Ramos (cell line): ENCODE measurements at regions not wholly inside any gene's neighbourhood (a gene's known extent, or its start where the extent isn't known, plus 50 kb on each side); places are given as distances from the start of the nearest gene placed in this dataset.
"Not testable (repeated sequence)": the region's sequence is repeated elsewhere in the genome, so short reads cannot be mapped to it uniquely, and the experiment has no call there.

ENCODE experiments used
- in situ Hi-C: fragments of 300-500 bp; cut with MboI; formaldehyde crosslinking; loops from one replicate; pipeline ENCODE4 v1.14.3; 2022; ENCODE audit warnings: low sequenced_read_pairs; ENCODE audit not compliant: unreplicated experiment

DNA sequence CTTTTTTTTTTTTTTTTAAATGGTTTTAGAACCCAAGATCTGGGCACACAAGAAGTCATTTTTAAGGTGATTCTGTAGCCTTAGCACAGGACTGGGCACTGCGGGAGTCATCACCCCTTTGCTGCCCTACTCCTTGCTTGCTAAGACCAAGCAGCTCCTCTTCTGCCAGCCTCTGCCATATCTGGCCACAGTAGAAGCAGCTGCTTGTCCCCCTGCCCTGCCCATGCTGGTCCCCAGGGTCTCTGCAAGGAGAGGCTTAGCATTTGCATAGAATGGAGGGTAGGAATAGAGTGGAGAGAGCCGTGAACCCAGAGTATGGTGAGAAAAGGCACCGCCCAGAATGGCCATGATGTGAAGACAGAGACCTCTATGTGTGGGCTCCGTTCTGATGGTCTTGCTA lies 109.3 kb downstream of the ADRA2C start:
- in situ Hi-C loops, result no loop called here

DNA sequence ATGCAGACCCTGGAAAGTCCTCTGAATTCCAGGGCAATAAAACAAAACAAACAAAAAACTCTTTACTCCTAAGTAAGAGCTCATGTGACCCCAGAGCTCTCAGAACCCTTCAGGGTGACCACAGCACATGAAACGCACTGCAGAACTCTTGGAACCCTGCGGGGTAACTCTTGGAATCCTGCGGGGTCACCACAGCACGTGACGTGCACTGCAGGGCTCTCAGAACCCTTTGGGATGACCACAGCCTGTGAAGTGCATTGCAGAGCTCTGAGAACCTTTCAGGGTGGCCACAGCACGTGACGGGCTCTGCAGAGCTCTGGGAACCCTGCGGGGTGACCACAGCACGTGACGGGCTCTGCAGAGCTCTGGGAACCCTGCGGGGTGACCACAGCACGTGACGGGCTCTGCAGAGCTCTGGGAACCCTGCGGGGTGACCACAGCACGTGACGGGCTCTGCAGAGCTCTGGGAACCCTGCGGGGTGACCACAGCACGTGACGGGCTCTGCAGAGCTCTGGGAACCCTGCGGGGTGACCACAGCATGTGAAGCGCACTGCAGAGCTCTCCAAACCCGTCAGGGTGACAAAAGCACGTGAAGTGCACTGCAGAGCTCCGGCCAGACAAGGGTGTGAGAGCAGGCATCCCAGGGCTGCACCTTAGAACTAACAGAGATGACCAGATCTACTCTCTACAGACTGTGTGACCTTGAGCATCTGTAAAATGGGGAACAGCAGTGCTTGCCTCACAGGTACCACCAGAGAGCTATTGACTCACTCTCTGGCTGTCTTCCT lies 110.1 kb downstream of the ADRA2C start:
- in situ Hi-C loops, result not testable (repeated sequence)

DNA sequence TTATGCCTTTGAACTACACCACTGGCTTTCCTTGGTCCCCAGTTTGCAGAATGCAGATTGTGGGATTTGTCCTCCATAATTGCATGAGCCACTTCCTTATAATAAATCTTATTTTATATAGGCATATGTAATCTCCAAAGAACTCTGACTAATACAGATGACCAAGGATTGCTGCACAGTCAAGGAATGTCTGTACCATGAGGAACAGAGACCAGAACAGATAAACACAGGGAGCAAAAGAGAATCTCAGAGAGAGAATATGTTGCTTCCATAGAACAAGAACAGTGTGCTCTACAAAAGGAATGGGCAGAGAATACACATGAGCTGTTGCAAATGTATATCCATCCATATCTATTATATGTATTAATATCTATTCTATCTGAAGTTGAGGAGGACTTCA lies 111.1 kb downstream of the ADRA2C start:
- in situ Hi-C loops, result no loop called here

DNA sequence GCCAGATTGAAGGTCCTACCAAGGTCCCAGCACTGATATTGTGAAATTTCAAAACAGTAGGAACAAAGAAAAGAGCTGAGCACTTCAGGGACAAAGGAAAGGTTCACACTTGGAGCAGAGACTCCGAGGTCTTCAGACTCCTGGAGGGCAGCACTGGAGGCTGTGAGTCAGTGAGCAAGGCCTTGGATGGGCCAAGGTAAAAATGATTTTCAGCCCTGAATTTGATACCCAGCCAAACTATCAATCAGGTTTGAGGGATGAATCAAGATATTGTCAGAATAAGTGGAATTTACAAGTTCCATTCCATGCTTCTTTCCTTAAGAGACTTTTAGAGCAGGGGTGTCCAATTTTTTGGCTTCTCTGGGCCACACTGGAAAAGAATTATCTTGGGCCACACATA lies 111.7 kb downstream of the ADRA2C start:
- in situ Hi-C loops, result no loop called here

DNA sequence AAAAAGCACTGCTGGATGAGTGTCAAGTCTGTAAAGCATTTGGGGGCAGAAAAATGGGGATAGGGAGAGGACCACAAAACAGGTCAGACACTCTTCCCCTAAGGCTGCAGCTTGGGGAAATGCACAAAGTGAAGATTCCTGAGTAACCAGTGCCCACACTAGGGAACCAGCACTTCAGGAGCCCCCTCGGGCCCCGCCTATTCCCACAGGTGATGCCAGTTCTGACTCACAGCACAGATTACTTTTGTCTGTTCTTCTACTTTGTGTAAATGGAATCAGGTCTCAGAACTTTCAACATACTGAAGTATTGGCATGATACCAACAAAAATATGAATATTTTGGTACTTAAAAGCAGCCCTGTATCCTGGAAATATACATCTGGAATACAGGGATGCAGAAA lies 112.5 kb downstream of the ADRA2C start:
- in situ Hi-C loops, result no loop called here

DNA sequence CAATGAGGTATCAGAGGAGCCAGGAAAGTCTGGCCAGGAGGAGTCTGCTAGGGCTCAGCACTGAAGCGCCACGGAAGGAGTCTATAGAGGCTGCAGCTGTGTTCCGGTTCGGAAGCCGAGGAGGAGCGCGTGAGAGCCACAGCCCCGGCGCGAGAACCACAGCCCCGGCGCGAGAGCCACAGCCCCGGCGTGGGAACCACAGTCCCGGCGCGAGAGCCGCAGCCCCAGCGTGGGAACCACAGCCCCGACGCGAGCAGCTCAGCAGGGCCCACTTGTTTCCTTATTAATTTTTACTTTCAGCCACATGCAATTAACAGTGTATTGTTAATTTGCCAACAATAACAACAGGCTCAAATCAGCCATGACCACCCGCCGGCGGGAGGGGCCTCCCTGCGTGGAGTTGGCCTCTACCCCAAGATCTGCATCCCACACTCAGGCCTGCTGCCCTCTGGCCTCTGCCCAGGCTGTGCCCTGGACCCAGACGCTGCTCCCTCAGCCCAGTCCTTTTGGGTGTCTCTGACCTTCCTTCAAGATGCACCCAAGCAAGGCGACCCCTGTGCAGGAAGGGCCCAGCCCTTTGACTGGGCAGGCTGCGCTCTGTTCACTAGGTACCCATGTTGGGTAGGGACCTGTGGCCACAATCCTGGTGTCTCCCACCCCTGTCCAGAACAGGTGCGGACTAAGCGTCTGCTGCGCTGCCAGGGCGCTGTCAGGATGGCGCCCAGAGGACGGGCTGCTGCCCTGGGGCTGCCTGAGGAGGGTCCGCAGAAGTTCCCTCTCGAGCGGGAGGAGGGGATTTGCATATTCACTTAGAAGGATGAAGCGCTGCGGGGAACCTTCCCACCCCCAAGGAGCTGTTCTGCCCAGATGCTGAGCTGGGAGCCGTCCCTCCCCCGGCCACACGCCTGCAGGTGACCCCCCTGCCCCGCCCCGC lies 113.8 kb downstream of the ADRA2C start:
- in situ Hi-C loops, result no loop called here

DNA sequence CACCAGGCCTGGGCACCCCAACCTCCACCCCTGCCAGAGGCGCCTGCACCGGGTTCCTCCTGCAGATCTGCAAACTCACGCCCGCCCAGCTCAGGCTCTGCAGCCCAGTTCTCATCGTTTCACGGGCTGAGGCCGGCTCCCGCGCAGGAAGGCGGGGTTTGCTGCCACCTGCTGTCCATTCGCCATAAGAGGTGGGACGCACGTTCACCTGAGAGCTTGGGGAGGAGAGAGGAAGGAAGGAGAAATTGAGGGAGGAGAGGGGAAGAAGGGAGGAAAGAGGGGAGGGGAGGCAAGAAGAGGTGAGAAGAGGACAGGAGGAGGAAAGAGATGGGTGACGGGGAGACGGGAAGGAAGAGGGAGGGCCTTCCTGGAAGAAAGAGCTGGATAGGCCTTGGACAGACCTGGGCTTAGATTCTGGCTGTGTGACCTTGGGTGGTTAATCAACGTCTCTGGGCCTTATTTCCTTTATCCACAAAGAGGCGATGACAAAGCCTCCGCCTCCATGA lies 114.5 kb downstream of the ADRA2C start:
- in situ Hi-C loops, result no loop called here

DNA sequence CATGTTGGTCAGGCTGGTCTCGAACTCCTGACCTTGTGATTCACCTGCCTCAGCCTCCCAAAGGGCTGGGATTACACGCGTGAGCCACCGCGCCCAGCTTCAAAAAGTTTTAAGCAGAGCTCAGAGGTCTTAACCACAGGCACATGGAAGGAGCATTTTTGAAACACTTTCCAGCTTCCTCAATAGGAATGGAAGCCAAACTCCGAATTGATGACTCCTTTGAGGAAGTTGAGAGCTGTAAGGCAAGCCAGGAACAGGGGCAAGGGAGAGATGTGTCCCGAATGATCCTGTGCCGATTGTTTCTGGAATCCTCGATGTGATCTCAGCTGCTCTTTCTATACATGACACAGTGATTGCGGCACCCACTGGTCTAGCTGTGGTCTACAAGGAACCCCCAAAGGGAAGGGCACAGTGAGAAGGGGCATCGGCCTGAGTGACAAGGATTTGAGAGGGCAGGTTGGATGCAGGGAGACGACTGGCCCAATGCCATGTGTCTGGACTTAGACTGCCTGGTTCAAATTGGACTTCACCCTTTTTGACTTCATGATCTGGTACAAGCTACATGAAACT lies 116.2 kb downstream of the ADRA2C start:
- in situ Hi-C loops, result not testable (repeated sequence)

DNA sequence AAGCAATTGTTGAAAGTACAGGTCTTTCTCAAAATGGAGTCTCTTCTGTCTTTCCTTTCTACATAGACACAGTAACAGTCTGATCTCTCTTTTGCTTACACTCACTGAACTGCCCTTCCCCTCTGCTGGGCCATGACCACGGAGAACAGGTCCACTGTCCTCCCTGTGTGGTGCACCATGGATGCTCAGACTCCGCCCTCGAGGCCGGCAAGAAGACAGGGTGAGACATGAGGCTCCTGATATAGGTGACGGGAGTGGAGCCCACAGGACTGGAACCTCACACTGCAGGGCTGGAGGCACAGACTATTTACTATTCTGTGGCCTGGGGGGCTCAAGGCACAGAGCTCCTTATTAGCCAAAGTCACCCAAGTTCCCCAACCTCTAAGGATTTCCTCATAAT lies 118.1 kb downstream of the ADRA2C start:
- in situ Hi-C loops, result not testable (repeated sequence)

DNA sequence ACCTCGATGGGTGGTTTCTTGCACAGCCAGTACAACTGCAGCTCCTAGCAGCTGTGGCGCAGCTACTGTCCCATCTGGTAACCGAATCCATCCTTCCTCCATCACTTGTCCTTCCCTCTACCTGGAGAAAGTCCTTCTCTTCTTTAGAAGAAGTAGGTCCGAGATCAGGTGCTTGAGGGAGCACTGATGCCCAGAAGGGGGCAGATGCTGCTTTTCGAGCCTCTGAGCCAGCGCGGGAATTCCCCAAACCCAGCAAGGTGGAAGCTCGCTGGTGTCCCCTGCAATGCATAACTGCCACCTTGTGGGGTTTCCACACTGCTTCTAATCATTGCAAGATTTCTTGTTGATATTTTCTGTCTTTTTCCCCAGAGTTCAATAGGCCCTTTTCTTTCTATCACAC lies 127.4 kb downstream of the ADRA2C start:
- in situ Hi-C loops, result not testable (repeated sequence)

DNA sequence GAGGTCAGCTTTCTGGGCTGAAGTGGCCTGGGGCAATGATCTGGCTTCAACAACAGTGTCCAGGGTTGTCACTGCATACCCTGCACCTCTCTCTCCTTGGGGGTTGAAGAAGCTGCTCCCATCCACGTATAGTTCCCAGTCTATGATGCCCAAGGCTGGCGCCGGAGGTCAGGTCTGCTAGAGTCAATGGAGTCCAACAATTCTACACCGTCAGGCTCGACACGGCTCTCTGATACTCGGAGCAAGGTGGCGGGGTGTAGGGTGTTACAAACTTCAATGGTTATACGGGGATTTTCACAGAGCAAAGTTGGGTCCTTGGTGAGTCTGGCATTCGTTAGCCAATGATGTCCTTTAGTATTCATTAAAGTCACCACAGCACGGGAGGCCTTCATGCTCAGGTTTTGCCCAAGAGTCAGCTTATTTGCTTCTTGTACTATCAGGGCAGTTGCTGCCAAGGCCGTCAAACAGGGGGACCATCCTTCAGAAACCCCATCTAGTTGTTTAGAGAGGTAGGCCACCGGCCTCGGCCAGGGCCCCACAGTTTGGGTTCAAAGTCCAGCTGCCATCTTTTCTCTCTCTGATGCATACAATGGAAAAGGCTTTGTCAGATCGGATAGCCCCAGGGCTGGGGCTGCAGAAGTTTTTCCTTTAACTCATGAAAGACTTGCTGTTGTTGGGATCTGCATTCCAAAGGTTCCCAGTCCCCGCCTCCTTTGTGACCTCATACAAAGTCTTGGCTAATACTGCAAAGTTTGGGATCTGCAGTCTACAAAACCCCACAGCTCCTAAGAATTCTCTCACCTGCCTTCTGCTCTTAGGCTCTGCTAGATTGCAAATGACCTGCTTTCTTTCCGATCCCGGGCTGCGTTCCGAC lies 128.1 kb downstream of the ADRA2C start:
- in situ Hi-C loops, result not testable (repeated sequence)

DNA sequence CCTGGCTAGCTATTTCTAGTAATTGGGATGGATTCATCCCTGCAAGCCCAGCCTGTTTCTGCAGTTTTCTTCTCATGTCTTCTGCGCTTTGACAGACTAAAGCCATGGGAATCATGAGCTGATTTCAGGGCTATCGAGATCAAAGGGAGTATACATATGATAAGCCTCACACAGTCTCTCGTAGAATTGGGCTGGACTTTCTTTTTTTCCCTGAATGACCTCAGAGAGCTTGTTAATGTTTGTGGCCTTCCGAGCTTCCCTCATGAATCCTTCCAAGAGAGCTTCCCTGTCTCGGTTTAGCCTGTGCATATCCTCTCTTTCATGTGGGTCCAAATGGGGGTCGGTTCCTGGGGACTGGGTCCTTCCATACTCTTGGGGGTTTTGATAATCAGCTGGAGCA lies 130.3 kb downstream of the ADRA2C start:
- in situ Hi-C loops, result no loop called here

DNA sequence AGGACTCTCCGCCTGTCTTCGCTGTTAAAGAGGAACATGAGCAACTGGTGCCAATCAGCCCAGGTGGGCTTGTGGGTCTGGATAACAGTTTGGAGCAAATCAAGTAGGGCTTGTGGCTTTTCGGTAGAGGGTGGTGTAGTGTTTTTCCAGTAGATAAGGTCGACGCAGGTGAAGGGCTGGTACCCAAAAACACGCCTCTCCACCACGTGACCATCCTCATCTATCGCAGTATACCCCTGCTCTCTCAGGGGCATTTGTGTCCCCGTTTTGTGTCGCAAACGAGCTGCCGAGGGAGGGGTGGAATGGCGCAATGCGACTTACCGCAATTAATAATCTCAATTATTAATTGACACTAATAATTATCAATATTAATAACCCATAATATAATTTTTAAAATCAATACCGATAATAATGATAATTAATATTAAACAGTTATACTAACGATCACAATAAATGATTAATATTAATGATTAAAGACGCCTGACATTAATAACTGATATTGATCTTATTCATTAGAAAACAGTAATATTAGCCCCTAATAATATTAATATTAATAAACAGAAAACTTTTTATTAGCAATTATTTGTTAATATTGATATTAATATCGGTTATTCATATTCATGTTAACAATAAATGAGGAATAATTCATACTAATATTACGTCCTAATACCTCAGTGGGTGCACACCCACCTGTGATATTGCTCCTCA lies 130.8 kb downstream of the ADRA2C start:
- in situ Hi-C loops, result not testable (repeated sequence)

DNA sequence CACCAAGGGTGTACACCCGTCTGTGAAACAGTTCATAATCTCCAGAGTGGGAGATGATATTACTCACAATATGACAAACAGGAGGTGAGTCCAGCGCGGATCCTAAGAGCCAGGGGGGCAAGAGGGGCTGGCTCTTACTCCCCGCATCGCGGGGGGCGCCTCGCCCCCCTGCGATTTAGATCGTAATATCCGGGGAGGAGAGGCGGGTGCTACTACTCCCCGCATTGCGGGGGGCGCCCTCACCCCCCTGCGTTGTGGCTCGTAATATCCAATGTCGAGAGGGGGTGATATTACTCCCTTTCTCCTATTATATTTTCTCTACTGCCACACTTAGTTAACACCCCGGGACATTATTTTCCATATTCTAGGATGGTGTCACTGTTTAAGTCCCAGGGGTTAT lies 131.9 kb downstream of the ADRA2C start:
- in situ Hi-C loops, result no loop called here

DNA sequence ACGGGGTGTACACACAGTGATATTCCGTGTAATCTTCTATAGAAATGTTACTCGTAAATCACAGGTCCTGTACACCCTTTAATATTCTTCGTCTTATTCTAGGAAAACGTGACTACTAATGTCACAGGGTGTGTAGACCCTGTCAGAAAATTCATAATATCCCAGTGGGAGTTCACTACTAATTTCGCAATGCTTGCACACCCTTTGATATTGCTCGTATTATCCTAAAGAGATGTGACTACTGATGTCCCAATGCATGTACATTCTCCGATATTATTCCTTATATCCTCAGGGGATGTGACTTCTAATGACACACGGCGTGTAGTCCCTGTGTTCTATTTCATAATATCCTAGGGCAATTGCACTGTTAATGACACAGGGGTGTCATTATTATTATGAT lies 132.7 kb downstream of the ADRA2C start:
- in situ Hi-C loops, result not testable (repeated sequence)

DNA sequence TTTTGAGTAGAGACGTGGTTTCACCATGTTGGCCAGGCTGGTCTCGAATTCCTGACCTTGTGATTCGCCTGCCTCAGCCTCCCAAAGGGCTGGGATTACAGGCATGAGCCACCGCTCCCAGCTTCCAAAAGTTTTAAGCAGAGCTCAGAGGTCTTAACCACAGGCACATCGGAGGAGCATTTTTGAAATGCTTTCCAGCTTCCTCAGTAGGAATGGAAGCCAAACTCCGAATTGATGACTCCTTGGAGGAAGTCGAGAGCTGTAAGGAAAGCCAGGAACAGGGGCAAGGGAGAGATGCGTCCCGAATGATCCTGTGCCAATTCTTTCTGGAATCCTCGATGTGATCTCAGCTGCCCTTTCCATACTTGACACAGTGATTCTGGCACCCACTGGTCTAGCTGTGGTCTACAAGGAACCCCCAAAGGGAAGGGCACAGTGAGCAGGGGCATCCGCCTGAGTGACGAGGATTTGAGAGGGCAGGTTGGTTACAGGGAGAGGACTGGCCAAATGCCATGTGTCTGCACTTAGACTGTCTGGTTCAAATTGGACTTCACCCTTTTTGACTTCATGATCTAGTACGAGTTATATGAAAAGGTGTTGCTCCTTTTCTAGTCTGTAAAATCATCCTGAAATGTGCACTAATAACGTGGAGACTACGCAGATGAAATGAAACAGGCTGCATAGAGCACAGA lies 138.2 kb downstream of the ADRA2C start:
- in situ Hi-C loops, result not testable (repeated sequence)

DNA sequence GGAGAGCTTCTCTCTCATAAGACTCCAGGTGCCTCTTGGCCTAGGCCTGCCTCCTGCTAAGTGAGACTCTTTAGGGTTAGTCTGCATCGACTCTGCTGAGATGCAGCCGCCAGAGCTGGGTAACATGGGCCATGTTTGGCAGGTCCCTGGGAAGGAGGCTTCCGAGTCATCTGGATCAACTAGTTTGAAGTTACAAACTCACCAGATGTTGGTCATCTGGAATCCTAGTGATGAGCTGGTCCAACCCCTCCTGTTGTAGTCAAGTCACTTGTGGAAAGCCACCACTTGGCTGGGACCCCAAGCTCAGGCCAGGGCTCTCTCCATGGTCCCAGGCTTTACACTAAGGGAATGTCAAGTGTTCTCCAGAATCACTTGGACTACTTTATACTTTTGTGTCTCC lies 143.4 kb downstream of the ADRA2C start:
- in situ Hi-C loops, result not testable (repeated sequence)

DNA sequence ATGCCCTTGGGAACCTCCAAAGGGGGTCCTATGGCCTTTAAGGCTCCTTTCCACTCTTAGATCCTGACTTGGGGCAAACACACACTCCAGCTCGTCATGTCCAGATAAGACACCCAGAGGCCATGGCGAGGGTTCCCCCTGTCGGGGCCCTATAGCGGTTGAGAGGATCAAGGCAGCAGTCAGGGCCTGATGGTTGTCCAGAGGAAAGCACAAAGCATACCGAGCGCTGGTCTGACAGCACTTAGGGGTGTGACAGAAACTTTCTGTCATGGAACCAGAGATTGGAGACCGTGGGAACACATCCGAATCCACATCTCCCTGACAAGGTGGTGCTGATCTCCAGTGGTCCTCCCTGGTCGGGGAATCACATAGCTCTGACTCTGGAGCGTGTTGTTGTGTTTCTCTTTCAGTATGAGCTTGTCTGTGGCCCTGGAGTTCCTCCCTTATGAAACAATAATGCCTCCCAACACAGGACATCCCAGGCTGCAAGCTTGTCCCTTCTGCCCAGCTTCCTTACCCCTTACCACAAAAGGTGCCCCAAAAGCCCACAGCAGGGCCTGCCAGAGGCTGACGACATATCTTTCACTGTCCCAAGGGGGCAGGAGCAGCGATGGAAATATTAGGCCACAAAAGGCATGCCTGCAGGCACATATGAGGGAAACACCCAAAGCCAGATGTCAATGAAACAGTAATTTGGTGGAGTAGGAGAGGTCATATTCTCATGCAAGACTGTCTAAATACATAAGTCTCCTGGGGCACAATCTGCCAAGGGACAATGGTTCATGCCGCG lies 144.2 kb downstream of the ADRA2C start:
- in situ Hi-C loops, result not testable (repeated sequence)
